A549 (cell line): ENCODE measurements at regions not wholly inside any gene's neighbourhood (a gene's known extent, or its start where the extent isn't known, plus 50 kb on each side); places are given as distances from the start of the nearest gene placed in this dataset.
A peak's percentile ranks its signal among the peaks of the same experiment; 100 is the strongest.
"Not testable (repeated sequence)": the region's sequence is repeated elsewhere in the genome, so short reads cannot be mapped to it uniquely, and the experiment has no call there.

Source experiments
- ATAC-seq, 2 experiments: fragments of 200-7000 bp in 1 of 2; fragments of >200 bp in 1 of 2; cut with Nextera tagmentation in 1 of 2; cut with Tn5 transposase in 1 of 2; 3 replicates each; pipeline versions ENCODE4 v1.8.0 to v1.9.1; 2018 to 2020; ENCODE audit warnings: mild to moderate bottlenecking in 1 of 2, moderate library complexity in 1 of 2
- CTCF ChIA-PET: fragments of 300-600 bp; sonication (Branson Sonifier 250); formaldehyde crosslinking; extraction: SDS; loops from one replicate; lab custom pipeline; 2021; ENCODE audit warnings: antibody characterized with exemption, inconsistent platforms; lab: Yijun Ruan, JAX
- POLR2A ChIA-PET: fragments of 350-600 bp; formaldehyde crosslinking; extraction: SDS; loops from one replicate; lab custom pipeline; 2021; ENCODE audit warnings: antibody characterized with exemption, inconsistent platforms; lab: Yijun Ruan, JAX
- DNase-seq, 2 experiments: peaks; one replicate each; pipeline versions ENCODE4 v3.0.0 to v3.0.0-alpha.2; 2011 to 2016; ENCODE audit warnings: low read depth in 1 of 2, low spot score in 1 of 2
- FAIRE-seq: peaks from 2 replicates; lab custom pipeline; 2011; peaks lifted over from hg19 to GRCh38; lab: Jason Lieb, UNC
- H3K27ac ChIP-seq, 2 experiments: fragments of >200 bp; sonication (Bioruptor Twin); formaldehyde crosslinking; 3 replicates each; pipeline ENCODE4 v1.5.1; 2016 to 2017
- H3K4me1 ChIP-seq: fragments of >200 bp; sonication (Bioruptor Twin); formaldehyde crosslinking; 3 replicates; pipeline ENCODE4 v1.6.1; 2016
- H3K4me2 ChIP-seq: fragments of >200 bp; sonication (Bioruptor Twin); formaldehyde crosslinking; 3 replicates; pipeline ENCODE4 v1.6.1; 2016
- H3K4me3 ChIP-seq: fragments of >200 bp; sonication (Bioruptor Twin); formaldehyde crosslinking; 3 replicates; pipeline ENCODE4 v1.5.1; 2016
- H3K9me3 ChIP-seq: fragments of >200 bp; sonication (Bioruptor Twin); formaldehyde crosslinking; 3 replicates; pipeline ENCODE4 v1.6.1; 2016
- BHLHE40 ChIP-seq: IDR thresholded peaks from 2 replicates; pipeline ENCODE4 v1.6.1; 2012; ENCODE audit warnings: low read depth, low read length, inconsistent platforms
- CBX8 ChIP-seq: fragments of 200-600 bp; sonication (generic); IDR thresholded peaks from 2 replicates; pipeline ENCODE4 v1.6.1; 2016
- CTCF ChIP-seq: fragments of >200 bp; sonication (Bioruptor Twin); formaldehyde crosslinking; IDR thresholded peaks from 3 replicates; pipeline ENCODE4 v1.5.1; 2016
- FOSB ChIP-seq: fragments of 250-450 bp; sonication (Bioruptor Pico); IDR thresholded peaks from 2 replicates; pipeline ENCODE4 v1.5.0; 2020; ENCODE audit warnings: mild to moderate bottlenecking, moderate library complexity
- FOSL2 ChIP-seq, 2 experiments: fragments of 450-650 bp in 1 of 2; fragments of >200 bp in 1 of 2; sonication (Bioruptor Twin) in 1 of 2; formaldehyde crosslinking; IDR thresholded peaks; 2 replicates each; pipeline versions ENCODE4 v1.5.0 to v1.6.1; 2016 to 2020; ENCODE audit warnings: mild to moderate bottlenecking in 1 of 2, moderate library complexity in 1 of 2
- HEYL ChIP-seq: fragments of 250-450 bp; sonication (Bioruptor Pico); IDR thresholded peaks from 2 replicates; pipeline ENCODE4 v1.8.0; 2021; ENCODE audit warnings: mild to moderate bottlenecking, moderate library complexity
- HMGXB4 ChIP-seq: fragments of 250-450 bp; sonication (Bioruptor Pico); IDR thresholded peaks from 2 replicates; pipeline ENCODE4 v1.5.0; 2021; ENCODE audit warnings: mild to moderate bottlenecking, moderate library complexity, borderline replicate concordance
- MAZ ChIP-seq: fragments of 150-350 bp; IDR thresholded peaks from 2 replicates; pipeline ENCODE4 v1.6.1; 2014; ENCODE audit warnings: antibody characterized with exemption, low read depth, low read length, borderline replicate concordance
- NFE2L2 ChIP-seq: fragments of 150-350 bp; conservative IDR thresholded peaks from 2 replicates; pipeline ENCODE4 v1.6.1; 2014; ENCODE audit warnings: low read length
- POLR2AphosphoS2 ChIP-seq: conservative IDR thresholded peaks from 2 replicates; pipeline ENCODE4 v1.6.1; 2012; ENCODE audit warnings: low read length, improper control_type of control experiment, inconsistent platforms
- RAD21 ChIP-seq, 2 experiments: fragments of >200 bp in 1 of 2; sonication (Bioruptor Twin) in 1 of 2; formaldehyde crosslinking in 1 of 2; IDR thresholded peaks in 1 of 2; conservative IDR thresholded peaks in 1 of 2; 2 replicates in 1 of 2; 3 replicates in 1 of 2; pipeline ENCODE4 v1.6.1; 2012 to 2018; ENCODE audit warnings: inconsistent platforms in 1 of 2
- RARB ChIP-seq: fragments of 250-450 bp; sonication (Bioruptor Pico); IDR thresholded peaks from 2 replicates; pipeline ENCODE4 v1.8.0; 2021; ENCODE audit warnings: mild to moderate bottlenecking, moderate library complexity
- RCOR1 ChIP-seq: fragments of 150-350 bp; IDR thresholded peaks from 2 replicates; pipeline ENCODE4 v1.6.1; 2014; ENCODE audit warnings: antibody characterized with exemption, low read length, low read depth
- RFX5 ChIP-seq: fragments of 450-650 bp; IDR thresholded peaks from 2 replicates; pipeline ENCODE4 v1.7.1; 2014; ENCODE audit warnings: antibody characterized with exemption, mild to moderate bottlenecking, moderate library complexity
- SMC3 ChIP-seq: fragments of >200 bp; sonication (Bioruptor Twin); formaldehyde crosslinking; IDR thresholded peaks from 3 replicates; pipeline ENCODE4 v1.6.1; 2018; ENCODE audit warnings: inconsistent platforms
- TP53 ChIP-seq: fragments of 250-450 bp; sonication (Bioruptor Pico); IDR thresholded peaks from 2 replicates; pipeline ENCODE4 v1.5.0; 2021; ENCODE audit warnings: mild to moderate bottlenecking, moderate library complexity
- ZSCAN20 ChIP-seq: fragments of 250-450 bp; sonication (Bioruptor Pico); IDR thresholded peaks from 2 replicates; pipeline ENCODE4 v1.8.0; 2022; ENCODE audit warnings: mild to moderate bottlenecking, moderate library complexity
- WGBS: methylation state at CpG from one replicate; pipeline ENCODE4 v1.1.6; 2017; ENCODE audit errors: missing lambda C conversion rate; 5-methylcytosine and 5-hydroxymethylcytosine counted together

- 25% methylated on average over 11 of the region's 11 CpGs for WGBS
- ChIA-PET POLR2A (no interaction called here), CTCF (interaction anchor here (0.7 to 1.8 kb wide), 2 partner anchors 292 to 729 kb away, joined by 3 to 5 read pairs; no protein-coding TSS in a partner anchor)
- H3K4me3 ChIP-seq = no peak overlapping the region
- no peak overlapping the region for H3K27ac ChIP-seq
- TF ChIP-seq HEYL (no peak), HMGXB4 (CRISPR knock-in tag) (no peak), CTCF (peak; percentile 78), TP53 (CRISPR knock-in tag) (no peak), RARB (CRISPR knock-in tag) (no peak), SMC3 (peak; percentile 82), FOSB (CRISPR knock-in tag) (no peak), RAD21 (conservative IDR thresholded peaks at IDR 0.05 in 1 of 2, IDR thresholded peaks at IDR 0.05 in 1 of 2) (peak; percentile 85)
- no peaks in the 10 kb centered on the region for H3K4me1 ChIP-seq
- no peak overlapping the region for H3K4me2 ChIP-seq
- no peaks in the 10 kb centered on the region for H3K9me3 ChIP-seq
- FAIRE-seq (no peak), DNase-seq (peak; percentile 20 to 39), ATAC-seq (peak; percentile 71 to 81; a peak in 5 of 6 replicates)
Measured at GRCh38 chr7:65722361-65722792, 150.5 kb upstream of the VKORC1L1 start.

GRCh38 chr7:65727182-65727581, 145.7 kb upstream of the VKORC1L1 start:
- DNase-seq, H3K9me3 ChIP-seq, H3K4me2 ChIP-seq, POLR2A ChIA-PET, ATAC-seq, H3K4me3 ChIP-seq, H3K4me1 ChIP-seq, H3K27ac ChIP-seq, FAIRE-seq, CTCF ChIA-PET: not testable (repeated sequence)
- 72% methylated on average over 4 of the region's 4 CpGs for WGBS

GRCh38 chr7:65731129-65731528, 141.7 kb upstream of the VKORC1L1 start:
- DNase-seq = no peak
- ChIA-PET CTCF (no interaction called here), POLR2A (no interaction called here)
- TF ChIP-seq RCOR1 (no peak), FOSB (CRISPR knock-in tag) (no peak), POLR2AphosphoS2 (no peak), RFX5 (no peak), FOSL2 (IDR thresholded peaks at IDR 0.05) (no peak), FOSL2 (CRISPR knock-in tag; IDR thresholded peaks at IDR 0.05) (no peak), NFE2L2 (no peak), BHLHE40 (no peak), MAZ (no peak), CBX8 (no peak), ZSCAN20 (no peak)
- H3K4me3 ChIP-seq = no peak overlapping the region
- H3K9me3 ChIP-seq = no peaks in the 10 kb centered on the region
- 94% methylated on average over 7 of the region's 7 CpGs for WGBS
- no peak overlapping the region for H3K27ac ChIP-seq
- no peak for FAIRE-seq
- H3K4me2 ChIP-seq = no peak overlapping the region
- no peak for ATAC-seq
- H3K4me1 ChIP-seq = no peaks in the 10 kb centered on the region
